ENCODE measurements at regions not wholly inside any gene's neighbourhood (a gene's known extent, or its start where the extent isn't known, plus 50 kb on each side); places are given as distances from the start of the nearest gene placed in this dataset.

- no peak for DNase-seq
- Histone ChIP-seq H3K4me3 (no peak overlapping the region), H3K4me1 (no peaks in the 10 kb centered on the region), H3K27me3 (no peaks in the 10 kb centered on the region), H3K27ac (no peak overlapping the region), H3K9me3 (no peaks in the 10 kb centered on the region), H3K36me3 (replicated peaks in 1 of 2; ENCODE audit: insufficient read depth in 1 of 2, low read depth in 2 of 2) (no peaks in the 10 kb centered on the region)
- ATAC-seq: no peak
- intact Hi-C loops (cut with DNase I): no loop called here
- TF ChIP-seq POLR2A (IDR thresholded peaks at IDR 0.05): no peak
- no peak for TF ChIP-seq CTCF (IDR thresholded peaks at IDR 0.05)
- 52 to 53% methylated on average over 2 of the region's 2 CpGs for WGBS, 2 donors
Measured at GRCh38 chr3:103495186-103495585, 1060.4 kb downstream of the ZPLD1 start.

GRCh38 chr3:103499132-103499900 is 1064.5 kb downstream of the ZPLD1 start:
- Histone ChIP-seq H3K4me1 (no peaks in the 10 kb centered on the region), H3K27ac (no peak overlapping the region), H3K27me3 (no peaks in the 10 kb centered on the region), H3K4me3 (no peak overlapping the region), H3K36me3 (replicated peaks in 1 of 2; ENCODE audit: insufficient read depth in 1 of 2, low read depth in 2 of 2) (no peaks in the 10 kb centered on the region), H3K9me3 (no peaks in the 10 kb centered on the region)
- 26 to 31% methylated on average over 1 of the region's 1 CpG for WGBS, 2 donors
- DNase-seq (no peak), ATAC-seq (no peak)
- intact Hi-C loops (cut with DNase I): no loop called here
- TF ChIP-seq CTCF (IDR thresholded peaks at IDR 0.05): no peak
- TF ChIP-seq POLR2A (IDR thresholded peaks at IDR 0.05): no peak

- no peak for TF ChIP-seq POLR2A (IDR thresholded peaks at IDR 0.05)
- TF ChIP-seq CTCF (IDR thresholded peaks at IDR 0.05): no peak
- H3K4me3 ChIP-seq: no peak overlapping the region
- H3K36me3 ChIP-seq (replicated peaks in 1 of 2; ENCODE audit: insufficient read depth in 1 of 2, low read depth in 2 of 2): no peaks in the 10 kb centered on the region
- WGBS, 2 donors: 69 to 78% methylated on average over 4 of the region's 4 CpGs
- DNase-seq (no peak), ATAC-seq (no peak)
- no peaks in the 10 kb centered on the region for H3K27me3 ChIP-seq
- H3K4me1 ChIP-seq: no peaks in the 10 kb centered on the region
- H3K27ac ChIP-seq: no peak overlapping the region
- intact Hi-C loops (cut with DNase I): no loop called here
- H3K9me3 ChIP-seq: no peaks in the 10 kb centered on the region
Measured at GRCh38 chr3:103499967-103500366, 1065.2 kb downstream of the ZPLD1 start.

- WGBS, 2 donors: 75 to 76% methylated on average over 2 of the region's 2 CpGs
- TF ChIP-seq POLR2A (IDR thresholded peaks at IDR 0.05) (no peak), CTCF (IDR thresholded peaks at IDR 0.05) (no peak)
Measured at GRCh38 chr3:103510760-103511159, 1075.9 kb downstream of the ZPLD1 start.

GRCh38 chr3:103511891-103512290 is 1077.1 kb downstream of the ZPLD1 start:
- Histone ChIP-seq H3K27ac (no peak overlapping the region), H3K4me3 (no peak overlapping the region), H3K36me3 (replicated peaks in 1 of 2; ENCODE audit: insufficient read depth in 1 of 2, low read depth in 2 of 2) (no peaks in the 10 kb centered on the region), H3K27me3 (no peaks in the 10 kb centered on the region), H3K4me1 (peaks cover 8% of the 10 kb centered on the region), H3K9me3 (no peaks in the 10 kb centered on the region)
- intact Hi-C loops (cut with DNase I): no loop called here
- TF ChIP-seq CTCF (IDR thresholded peaks at IDR 0.05) (no peak), POLR2A (IDR thresholded peaks at IDR 0.05) (no peak)
- no peak for ATAC-seq
- WGBS, 2 donors: 35 to 39% methylated on average over 1 of the region's 1 CpG
- no peak for DNase-seq

More at GRCh38 chr3:103510760-103511159, 1075.9 kb downstream of the ZPLD1 start:
- Histone ChIP-seq H3K36me3 (replicated peaks in 1 of 2; ENCODE audit: insufficient read depth in 1 of 2, low read depth in 2 of 2) (no peaks in the 10 kb centered on the region), H3K4me1 (peaks cover 8% of the 10 kb centered on the region), H3K27ac (no peak overlapping the region), H3K4me3 (no peak overlapping the region), H3K27me3 (no peaks in the 10 kb centered on the region), H3K9me3 (no peaks in the 10 kb centered on the region)
- intact Hi-C loops (cut with DNase I): no loop called here
- ATAC-seq (no peak), DNase-seq (no peak)

All from body of pancreas (tissue), 4 donors.